ENCODE measurements at regions not wholly inside any gene's neighbourhood (a gene's known extent, or its start where the extent isn't known, plus 50 kb on each side); places are given as distances from the start of the nearest gene placed in this dataset.

DNA sequence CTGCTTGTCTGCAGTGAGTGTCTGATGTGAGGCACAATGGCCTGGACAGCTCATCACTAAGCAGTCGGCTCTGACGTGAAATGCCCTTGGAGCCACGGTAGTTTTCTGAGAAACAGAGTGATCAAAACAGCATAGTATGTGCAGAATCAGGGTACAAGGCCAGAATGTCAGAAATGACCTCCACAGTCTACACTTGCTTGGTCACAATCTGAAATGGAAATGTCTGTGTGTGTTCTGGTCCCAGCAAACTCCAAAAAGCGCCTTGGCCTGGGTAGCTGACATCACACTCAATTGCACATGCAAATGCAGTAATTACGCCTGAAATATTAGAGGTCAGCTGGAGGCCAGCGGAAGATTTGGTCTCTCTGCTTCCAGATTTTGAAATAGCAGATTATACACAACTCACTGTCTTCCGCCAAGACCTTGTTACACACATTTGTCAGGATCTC lies 95.4 kb downstream of the CTAGE1 start:
- no peaks in the 10 kb centered on the region for H3K9me3 ChIP-seq
- H3K4me1 Mint-ChIP-seq (ENCODE audit: low read depth, unreplicated experiment): no peaks in the 10 kb centered on the region
- H3K27ac Mint-ChIP-seq (ENCODE audit: unreplicated experiment): no peak overlapping the region
- no peaks in the 10 kb centered on the region for H3K36me3 ChIP-seq (ENCODE audit: control insufficient read depth, insufficient read depth, low read length)
- H3K4me1 ChIP-seq: no peaks in the 10 kb centered on the region
- BruUV-seq (replicated peaks): no TSS peak
- no peaks in the 10 kb centered on the region for H3K27me3 ChIP-seq (replicated peaks; ENCODE audit: control insufficient read depth, insufficient read depth, low read length)
- no peaks in the 10 kb centered on the region for H3K9me3 Mint-ChIP-seq (ENCODE audit: unreplicated experiment)
- no peak overlapping the region for H3K4me3 Mint-ChIP-seq (ENCODE audit: unreplicated experiment)
- H3K36me3 Mint-ChIP-seq (ENCODE audit: insufficient read depth, unreplicated experiment): no peaks in the 10 kb centered on the region
- CTCF ChIA-PET: no interaction called here
- TF ChIP-seq, protein P1, sequence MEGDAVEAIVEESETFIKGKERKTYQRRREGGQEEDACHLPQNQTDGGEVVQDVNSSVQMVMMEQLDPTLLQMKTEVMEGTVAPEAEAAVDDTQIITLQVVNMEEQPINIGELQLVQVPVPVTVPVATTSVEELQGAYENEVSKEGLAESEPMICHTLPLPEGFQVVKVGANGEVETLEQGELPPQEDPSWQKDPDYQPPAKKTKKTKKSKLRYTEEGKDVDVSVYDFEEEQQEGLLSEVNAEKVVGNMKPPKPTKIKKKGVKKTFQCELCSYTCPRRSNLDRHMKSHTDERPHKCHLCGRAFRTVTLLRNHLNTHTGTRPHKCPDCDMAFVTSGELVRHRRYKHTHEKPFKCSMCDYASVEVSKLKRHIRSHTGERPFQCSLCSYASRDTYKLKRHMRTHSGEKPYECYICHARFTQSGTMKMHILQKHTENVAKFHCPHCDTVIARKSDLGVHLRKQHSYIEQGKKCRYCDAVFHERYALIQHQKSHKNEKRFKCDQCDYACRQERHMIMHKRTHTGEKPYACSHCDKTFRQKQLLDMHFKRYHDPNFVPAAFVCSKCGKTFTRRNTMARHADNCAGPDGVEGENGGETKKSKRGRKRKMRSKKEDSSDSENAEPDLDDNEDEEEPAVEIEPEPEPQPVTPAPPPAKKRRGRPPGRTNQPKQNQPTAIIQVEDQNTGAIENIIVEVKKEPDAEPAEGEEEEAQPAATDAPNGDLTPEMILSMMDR (IDR thresholded peaks at IDR 0.05; ENCODE audit: insufficient read depth in 1 of 2, low read depth in 1 of 2, low read length in 1 of 2, severe bottlenecking in 1 of 2, unreplicated experiment in 1 of 2): no peak
- intact Hi-C loops (cut with micrococcal nuclease; ENCODE audit: unreplicated experiment): no loop called here
- POLR2A ChIA-PET: no interaction called here
- H3K27me3 Mint-ChIP-seq (ENCODE audit: insufficient read depth, unreplicated experiment): no peaks in the 10 kb centered on the region
- H3K4me3 ChIP-seq (ENCODE audit: low read depth, low read length): no peak overlapping the region
- no peak for DNase-seq

DNA sequence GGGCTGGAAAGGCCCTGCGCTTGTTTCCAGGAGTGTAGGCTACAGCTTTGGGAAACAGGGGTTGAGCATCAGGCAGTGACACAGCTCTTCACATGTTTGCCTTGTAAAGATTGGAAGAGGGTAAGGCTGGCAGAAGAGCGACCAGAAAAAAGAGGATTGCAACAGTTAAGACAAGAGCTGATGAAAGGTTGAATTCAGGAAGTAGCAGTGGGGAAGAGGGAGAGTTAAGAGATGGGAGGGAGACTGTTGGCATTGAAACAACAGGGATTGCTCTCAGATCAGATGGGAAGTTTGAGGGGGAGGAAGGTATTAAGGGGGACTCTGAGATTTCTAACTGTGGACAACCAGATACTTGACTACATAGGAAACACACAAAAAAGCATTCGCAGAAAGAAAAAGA lies 96.9 kb downstream of the CTAGE1 start:
- no TSS peak for BruUV-seq (replicated peaks)
- Mint-ChIP-seq H3K4me1 (ENCODE audit: low read depth, unreplicated experiment) (no peaks in the 10 kb centered on the region), H3K4me3 (ENCODE audit: unreplicated experiment) (no peak overlapping the region), H3K36me3 (ENCODE audit: insufficient read depth, unreplicated experiment) (no peaks in the 10 kb centered on the region), H3K27ac (ENCODE audit: unreplicated experiment) (no peak overlapping the region), H3K9me3 (ENCODE audit: unreplicated experiment) (no peaks in the 10 kb centered on the region), H3K27me3 (ENCODE audit: insufficient read depth, unreplicated experiment) (no peaks in the 10 kb centered on the region)
- H3K4me3 ChIP-seq (ENCODE audit: low read depth, low read length): no peak overlapping the region
- DNase-seq: no peak
- ChIA-PET POLR2A (interaction anchor here (0.5 kb wide), 1 partner anchor 97 kb away, joined by 3 read pairs; no protein-coding TSS in a partner anchor), CTCF (no interaction called here)
- H3K4me1 ChIP-seq: no peaks in the 10 kb centered on the region
- no peaks in the 10 kb centered on the region for H3K36me3 ChIP-seq (ENCODE audit: control insufficient read depth, insufficient read depth, low read length)
- TF ChIP-seq, protein P1 (IDR thresholded peaks at IDR 0.05; ENCODE audit: insufficient read depth in 1 of 2, low read depth in 1 of 2, low read length in 1 of 2, severe bottlenecking in 1 of 2, unreplicated experiment in 1 of 2): no peak
- no peaks in the 10 kb centered on the region for H3K27me3 ChIP-seq (replicated peaks; ENCODE audit: control insufficient read depth, insufficient read depth, low read length)
- no peaks in the 10 kb centered on the region for H3K9me3 ChIP-seq
- intact Hi-C loops (cut with micrococcal nuclease; ENCODE audit: unreplicated experiment): no loop called here

- H3K4me3 Mint-ChIP-seq (ENCODE audit: unreplicated experiment): no peak overlapping the region
- no peaks in the 10 kb centered on the region for H3K36me3 Mint-ChIP-seq (ENCODE audit: insufficient read depth, unreplicated experiment)
- ChIA-PET CTCF (no interaction called here), POLR2A (no interaction called here)
- TF ChIP-seq, protein P1 (IDR thresholded peaks at IDR 0.05; ENCODE audit: insufficient read depth in 1 of 2, low read depth in 1 of 2, low read length in 1 of 2, severe bottlenecking in 1 of 2, unreplicated experiment in 1 of 2): no peak
- H3K9me3 Mint-ChIP-seq (ENCODE audit: unreplicated experiment): no peaks in the 10 kb centered on the region
- intact Hi-C loops (cut with micrococcal nuclease; ENCODE audit: unreplicated experiment): no loop called here
- no TSS peak for BruUV-seq (replicated peaks)
- DNase-seq: no peak
- Histone ChIP-seq H3K27me3 (replicated peaks; ENCODE audit: control insufficient read depth, insufficient read depth, low read length) (no peaks in the 10 kb centered on the region), H3K36me3 (ENCODE audit: control insufficient read depth, insufficient read depth, low read length) (no peaks in the 10 kb centered on the region), H3K9me3 (no peaks in the 10 kb centered on the region), H3K4me3 (ENCODE audit: low read depth, low read length) (no peak overlapping the region), H3K4me1 (no peaks in the 10 kb centered on the region)
- no peaks in the 10 kb centered on the region for H3K27me3 Mint-ChIP-seq (ENCODE audit: insufficient read depth, unreplicated experiment)
- no peak overlapping the region for H3K27ac Mint-ChIP-seq (ENCODE audit: unreplicated experiment)
- H3K4me1 Mint-ChIP-seq (ENCODE audit: low read depth, unreplicated experiment): no peaks in the 10 kb centered on the region
Observed at GRCh38 chr18:22320155-22320554, 97.6 kb downstream of the CTAGE1 start.

Data from Caco-2 (cell line).